OCI-LY7 (cell line): ENCODE measurements at regions not wholly inside any gene's neighbourhood (a gene's known extent, or its start where the extent isn't known, plus 50 kb on each side); places are given as distances from the start of the nearest gene placed in this dataset.

Experiments
- BruUV-seq: library from RNA; stranded (reverse); fragments of 400-500 nt; replicated peaks from 2 replicates; lab custom pipeline; 2021; lab: Mats Ljungman, UMichigan
- CTCF ChIA-PET: fragments of 300-600 bp; sonication (Branson Sonifier 250); formaldehyde crosslinking; loops from one replicate; lab custom pipeline; 2022; ENCODE audit warnings: antibody characterized with exemption; ENCODE audit not compliant: unreplicated experiment; lab: Charles Lee
- POLR2A ChIA-PET: fragments of 300-600 bp; sonication (Branson Sonifier 250); formaldehyde crosslinking; loops from one replicate; lab custom pipeline; 2022; ENCODE audit warnings: antibody characterized with exemption; lab: Charles Lee
- DNase-seq: peaks from one replicate; pipeline ENCODE4 v3.0.0-alpha.2; 2015; ENCODE audit warnings: low spot score
- H2AFZ ChIP-seq: fragments of 200-600 bp; sonication (generic), shearing (Covaris generic); 2 replicates; pipeline ENCODE4 v1.6.1; 2014; ENCODE audit warnings: mild to moderate bottlenecking, antibody characterized with exemption, low read length, moderate library complexity
- H3K27ac ChIP-seq: fragments of 200-600 bp; sonication (generic); 2 replicates; pipeline ENCODE4 v1.5.1; 2014; ENCODE audit warnings: mixed run types, low read depth, mild to moderate bottlenecking, moderate library complexity, low read length, inconsistent platforms; ENCODE audit not compliant: poor library complexity, severe bottlenecking
- H3K36me3 ChIP-seq: fragments of 200-600 bp; sonication (generic); 2 replicates; pipeline ENCODE4 v1.6.1; 2014; ENCODE audit warnings: mild to moderate bottlenecking, antibody characterized with exemption, low read length, moderate library complexity, mixed read lengths; ENCODE audit not compliant: insufficient read depth
- H3K4me1 ChIP-seq: fragments of 200-600 bp; sonication (generic); 2 replicates; pipeline ENCODE4 v1.5.1; 2014; ENCODE audit warnings: mild to moderate bottlenecking, low read length; ENCODE audit not compliant: insufficient read depth, poor library complexity, severe bottlenecking
- H3K4me2 ChIP-seq: fragments of 200-600 bp; sonication (generic); 2 replicates; pipeline ENCODE4 v1.6.1; 2014; ENCODE audit warnings: mild to moderate bottlenecking, low read length
- H3K4me3 ChIP-seq: fragments of 200-600 bp; sonication (generic); 2 replicates; pipeline ENCODE4 v1.5.1; 2014; ENCODE audit warnings: mild to moderate bottlenecking, low read depth, low read length; ENCODE audit not compliant: poor library complexity, severe bottlenecking
- H3K79me2 ChIP-seq: fragments of 200-600 bp; sonication (generic); 2 replicates; pipeline ENCODE4 v1.6.1; 2016; ENCODE audit warnings: low read depth, mild to moderate bottlenecking, low read length, moderate library complexity, mixed read lengths; ENCODE audit not compliant: insufficient read depth
- H3K9me2 ChIP-seq: fragments of 200-600 bp; sonication (generic); 2 replicates; pipeline ENCODE4 v1.6.1; 2016; ENCODE audit warnings: mild to moderate bottlenecking, low read length, mixed read lengths; ENCODE audit not compliant: insufficient read depth
- H3K9me3 ChIP-seq: fragments of 200-600 bp; sonication (generic); 2 replicates; pipeline ENCODE4 v1.6.1; 2014; ENCODE audit warnings: mild to moderate bottlenecking, mixed run types, low read length, mixed read lengths
- H4K20me1 ChIP-seq: fragments of 200-600 bp; sonication (generic); 2 replicates; pipeline ENCODE4 v1.6.1; 2014; ENCODE audit warnings: mild to moderate bottlenecking, antibody characterized with exemption, low read length, moderate library complexity, mixed read lengths; ENCODE audit not compliant: insufficient read depth
- EZH2phosphoT487 ChIP-seq: fragments of 200-600 bp; sonication (generic); IDR thresholded peaks from 2 replicates; pipeline ENCODE4 v1.6.1; 2018; ENCODE audit warnings: low read depth, borderline replicate concordance, mild to moderate bottlenecking, mixed run types, antibody characterized with exemption, low read length, moderate library complexity, mixed read lengths
- intact Hi-C: fragments of 100-400 bp; cut with micrococcal nuclease; formaldehyde crosslinking; loops from one replicate; pipeline ENCODE4 v1.10.0; 2022; ENCODE audit not compliant: unreplicated experiment
- TF ChIP-seq, protein P1 (sequence below): fragments of 200-600 bp; sonication (generic); conservative IDR thresholded peaks from 2 replicates; pipeline ENCODE4 v1.5.1; 2014; ENCODE audit warnings: mild to moderate bottlenecking, antibody characterized with exemption, low read length, moderate library complexity, mixed read lengths

GRCh38 chr2:220090050-220090449 is 462.6 kb downstream of the SLC4A3 start:
- intact Hi-C loops = no loop called here
- Histone ChIP-seq H3K9me2 (no peaks in the 10 kb centered on the region), H2AFZ (no peak overlapping the region), H3K36me3 (no peaks in the 10 kb centered on the region), H3K4me3 (no peak overlapping the region), H3K27ac (no peak overlapping the region), H3K79me2 (no peaks in the 10 kb centered on the region), H3K4me1 (no peaks in the 10 kb centered on the region), H4K20me1 (no peaks in the 10 kb centered on the region), H3K4me2 (no peak overlapping the region), H3K9me3 (no peaks in the 10 kb centered on the region)
- BruUV-seq = no TSS peak
- DNase-seq = no peak
- ChIA-PET POLR2A (interaction anchor here (0.6 kb wide), 1 partner anchor 1056 kb away, joined by 3 read pairs; no protein-coding TSS in a partner anchor), CTCF (no interaction called here)
- TF ChIP-seq, protein P1, sequence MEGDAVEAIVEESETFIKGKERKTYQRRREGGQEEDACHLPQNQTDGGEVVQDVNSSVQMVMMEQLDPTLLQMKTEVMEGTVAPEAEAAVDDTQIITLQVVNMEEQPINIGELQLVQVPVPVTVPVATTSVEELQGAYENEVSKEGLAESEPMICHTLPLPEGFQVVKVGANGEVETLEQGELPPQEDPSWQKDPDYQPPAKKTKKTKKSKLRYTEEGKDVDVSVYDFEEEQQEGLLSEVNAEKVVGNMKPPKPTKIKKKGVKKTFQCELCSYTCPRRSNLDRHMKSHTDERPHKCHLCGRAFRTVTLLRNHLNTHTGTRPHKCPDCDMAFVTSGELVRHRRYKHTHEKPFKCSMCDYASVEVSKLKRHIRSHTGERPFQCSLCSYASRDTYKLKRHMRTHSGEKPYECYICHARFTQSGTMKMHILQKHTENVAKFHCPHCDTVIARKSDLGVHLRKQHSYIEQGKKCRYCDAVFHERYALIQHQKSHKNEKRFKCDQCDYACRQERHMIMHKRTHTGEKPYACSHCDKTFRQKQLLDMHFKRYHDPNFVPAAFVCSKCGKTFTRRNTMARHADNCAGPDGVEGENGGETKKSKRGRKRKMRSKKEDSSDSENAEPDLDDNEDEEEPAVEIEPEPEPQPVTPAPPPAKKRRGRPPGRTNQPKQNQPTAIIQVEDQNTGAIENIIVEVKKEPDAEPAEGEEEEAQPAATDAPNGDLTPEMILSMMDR = no peak
- TF ChIP-seq EZH2phosphoT487 = no peak

GRCh38 chr2:220096406-220096805 is 469.0 kb downstream of the SLC4A3 start:
- H3K4me3 ChIP-seq = no peak overlapping the region
- H3K27ac ChIP-seq = no peak overlapping the region
- no peaks in the 10 kb centered on the region for H3K79me2 ChIP-seq
- intact Hi-C loops = no loop called here
- no peaks in the 10 kb centered on the region for H3K36me3 ChIP-seq
- H3K9me3 ChIP-seq = no peaks in the 10 kb centered on the region
- H2AFZ ChIP-seq = no peak overlapping the region
- no peaks in the 10 kb centered on the region for H3K4me1 ChIP-seq
- no peak for DNase-seq
- TF ChIP-seq, protein P1 = no peak
- TF ChIP-seq EZH2phosphoT487 = no peak
- no TSS peak for BruUV-seq
- H3K4me2 ChIP-seq = no peak overlapping the region
- H4K20me1 ChIP-seq = no peaks in the 10 kb centered on the region
- H3K9me2 ChIP-seq = no peaks in the 10 kb centered on the region
- CTCF ChIA-PET = no interaction called here
- POLR2A ChIA-PET = no interaction called here

- CTCF ChIA-PET = no interaction called here
- no peak overlapping the region for H3K4me3 ChIP-seq
- H3K4me1 ChIP-seq = no peaks in the 10 kb centered on the region
- no peaks in the 10 kb centered on the region for H3K9me2 ChIP-seq
- no peaks in the 10 kb centered on the region for H3K36me3 ChIP-seq
- TF ChIP-seq, protein P1 = no peak
- no peak for TF ChIP-seq EZH2phosphoT487
- intact Hi-C loops = no loop called here
- H3K9me3 ChIP-seq = no peaks in the 10 kb centered on the region
- H3K4me2 ChIP-seq = no peak overlapping the region
- H3K79me2 ChIP-seq = no peaks in the 10 kb centered on the region
- BruUV-seq = no TSS peak
- H4K20me1 ChIP-seq = no peaks in the 10 kb centered on the region
- H3K27ac ChIP-seq = no peak overlapping the region
- no peak for DNase-seq
- POLR2A ChIA-PET = no interaction called here
- H2AFZ ChIP-seq = no peak overlapping the region
These were observed 474.6 kb downstream of the SLC4A3 start for GRCh38 chr2:220101980-220102379.
